Spleen (tissue), 11 donors: ENCODE measurements at regions not wholly inside any gene's neighbourhood (a gene's known extent, or its start where the extent isn't known, plus 50 kb on each side); places are given as distances from the start of the nearest gene placed in this dataset.
"Not testable (repeated sequence)": the region's sequence is repeated elsewhere in the genome, so short reads cannot be mapped to it uniquely, and the experiment has no call there.

Experiments
- DNase-seq: peaks from one replicate; pipeline ENCODE4 v3.0.0-alpha.2; 2020
- H3K27ac ChIP-seq, 8 donors: fragments of 200-600 bp; sonication (generic) in 7 of 8; 1 replicate in 4 of 8; 2 replicates in 4 of 8; pipeline versions ENCODE4 v1.5.0 to v1.8.0; 2016 to 2021; ENCODE audit warnings: inconsistent platforms in 4 of 8, mild to moderate bottlenecking in 4 of 8, moderate library complexity in 1 of 8
- H3K27me3 ChIP-seq, 7 donors: fragments of 200-600 bp; sonication (generic) in 6 of 7; replicated peaks in 1 of 7; 1 replicate in 4 of 7; 2 replicates in 3 of 7; pipeline versions ENCODE4 v1.5.0 to v1.8.0; 2016 to 2021; ENCODE audit warnings: inconsistent platforms in 3 of 7, mild to moderate bottlenecking in 1 of 7
- H3K36me3 ChIP-seq, 6 donors: fragments of 200-600 bp; sonication (generic) in 5 of 6; 1 replicate in 4 of 6; 2 replicates in 2 of 6; pipeline versions ENCODE4 v1.5.0 to v1.8.0; 2016 to 2021; ENCODE audit warnings: inconsistent platforms in 2 of 6
- H3K4me1 ChIP-seq, 6 donors: fragments of 200-600 bp; sonication (generic) in 5 of 6; 1 replicate in 3 of 6; 2 replicates in 3 of 6; pipeline versions ENCODE4 v1.5.0 to v1.8.0; 2016 to 2021; ENCODE audit warnings: inconsistent platforms in 3 of 6
- H3K4me3 ChIP-seq, 8 donors: fragments of 200-600 bp; sonication (generic) in 7 of 8; 1 replicate in 4 of 8; 2 replicates in 4 of 8; pipeline versions ENCODE4 v1.5.0 to v1.8.0; 2016 to 2021; ENCODE audit warnings: inconsistent platforms in 4 of 8, mild to moderate bottlenecking in 4 of 8, moderate library complexity in 2 of 8
- H3K9me3 ChIP-seq, 8 donors: fragments of 200-600 bp; sonication (generic) in 7 of 8; 1 replicate in 4 of 8; 2 replicates in 4 of 8; pipeline versions ENCODE4 v1.5.0 to v1.8.0; 2016 to 2021; ENCODE audit warnings: inconsistent platforms in 4 of 8
- POLR2A ChIP-seq, 3 donors: fragments of 450-650 bp; IDR thresholded peaks; one replicate each; pipeline ENCODE4 v1.5.1; 2017; ENCODE audit warnings: antibody characterized with exemption in 3 of 3, mild to moderate bottlenecking in 1 of 3
- POLR2AphosphoS5 ChIP-seq, 3 donors: sonication (generic); formaldehyde crosslinking; IDR thresholded peaks; one replicate each; pipeline ENCODE4 v1.5.1; 2017; ENCODE audit warnings: antibody characterized with exemption in 3 of 3
- WGBS, 5 donors: extraction: QIAGEN DNeasy Blood & Tissue Kit in 3 of 5; methylation state at CpG; one replicate each; pipeline versions ENCODE4 v1.1.5 to v1.1.7; 2013 to 2018; 5-methylcytosine and 5-hydroxymethylcytosine counted together
- intact Hi-C: fragments of 100-400 bp; cut with DNase I; formaldehyde crosslinking; loops from one replicate; pipeline ENCODE4 v1.15.0; 2023; ENCODE audit warnings: low total_unique reads
- TF ChIP-seq, protein P1 (sequence below), 11 experiments: fragments of 200-600 bp in 7 of 11; fragments of 450-650 bp in 4 of 11; sonication (generic) in 4 of 11; IDR thresholded peaks in 8 of 11; conservative IDR thresholded peaks in 3 of 11; 1 replicate in 7 of 11; 2 replicates in 4 of 11; pipeline versions ENCODE4 v1.4.0 to v1.8.0; 2016 to 2021; ENCODE audit warnings: antibody characterized with exemption in 11 of 11, inconsistent platforms in 4 of 11, mild to moderate bottlenecking in 1 of 11
- donor health status: healthy with polysubstance abuse.
- donor health status: DM: no; HTN: no; CAD: no; lungs with moderate emphysema.
- donor health status: DM: no; HTN: no; CAD: no.
- donor health status: Bipolar disorder and iron deficiency.
- donor health status: healthy.
- donor health status: DM: no; HTN: no; CAD: no.
- donor health status: DM: yes; HTN: yes; CAD: no.

DNA sequence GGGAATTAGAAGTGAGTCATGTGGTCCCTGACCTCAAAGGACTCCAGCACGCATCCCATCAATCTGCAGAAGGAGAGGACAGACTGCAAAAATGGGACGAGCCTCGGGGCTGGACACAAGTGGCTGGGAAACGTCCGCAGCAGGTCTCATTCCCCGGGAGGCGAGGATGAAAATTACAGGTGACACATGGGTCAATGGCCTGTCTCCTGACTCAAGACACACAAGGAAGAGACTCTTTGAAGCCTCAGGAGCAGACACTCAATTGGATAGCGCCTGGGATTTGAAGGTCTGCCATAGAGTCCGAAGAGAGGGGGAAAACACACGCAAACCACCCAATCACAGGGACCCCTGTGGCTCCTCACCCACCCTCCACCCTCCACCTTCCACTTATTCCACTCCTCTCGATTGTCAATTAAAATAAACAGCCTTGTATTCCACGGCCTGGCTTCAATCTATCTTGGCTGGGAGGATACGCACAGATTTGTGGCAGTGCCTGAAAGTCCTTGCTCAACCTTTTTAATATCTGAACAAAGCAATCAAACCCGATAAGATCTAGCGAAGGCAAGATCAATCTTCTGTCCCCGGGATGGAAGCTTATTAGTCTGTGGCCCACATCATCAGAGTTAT, 101.8 kb upstream of the CADM1 start:
- TF ChIP-seq, protein P1, sequence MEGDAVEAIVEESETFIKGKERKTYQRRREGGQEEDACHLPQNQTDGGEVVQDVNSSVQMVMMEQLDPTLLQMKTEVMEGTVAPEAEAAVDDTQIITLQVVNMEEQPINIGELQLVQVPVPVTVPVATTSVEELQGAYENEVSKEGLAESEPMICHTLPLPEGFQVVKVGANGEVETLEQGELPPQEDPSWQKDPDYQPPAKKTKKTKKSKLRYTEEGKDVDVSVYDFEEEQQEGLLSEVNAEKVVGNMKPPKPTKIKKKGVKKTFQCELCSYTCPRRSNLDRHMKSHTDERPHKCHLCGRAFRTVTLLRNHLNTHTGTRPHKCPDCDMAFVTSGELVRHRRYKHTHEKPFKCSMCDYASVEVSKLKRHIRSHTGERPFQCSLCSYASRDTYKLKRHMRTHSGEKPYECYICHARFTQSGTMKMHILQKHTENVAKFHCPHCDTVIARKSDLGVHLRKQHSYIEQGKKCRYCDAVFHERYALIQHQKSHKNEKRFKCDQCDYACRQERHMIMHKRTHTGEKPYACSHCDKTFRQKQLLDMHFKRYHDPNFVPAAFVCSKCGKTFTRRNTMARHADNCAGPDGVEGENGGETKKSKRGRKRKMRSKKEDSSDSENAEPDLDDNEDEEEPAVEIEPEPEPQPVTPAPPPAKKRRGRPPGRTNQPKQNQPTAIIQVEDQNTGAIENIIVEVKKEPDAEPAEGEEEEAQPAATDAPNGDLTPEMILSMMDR (IDR thresholded peaks at IDR 0.05 in 8 of 11, conservative IDR thresholded peaks at IDR 0.05 in 3 of 11), result no peak
- TF ChIP-seq POLR2AphosphoS5 (IDR thresholded peaks at IDR 0.05) (no peak), POLR2A (IDR thresholded peaks at IDR 0.05) (no peak)
- Histone ChIP-seq H3K27me3 (peaks cover 0 to 16% (median 0%) of the 10 kb centered on the region in 7 donors), H3K36me3 (no peaks in the 10 kb centered on the region), H3K4me1 (peaks cover 0 to 22% (median 9%) of the 10 kb centered on the region in 6 donors), H3K9me3 (no peaks in the 10 kb centered on the region), H3K4me3 (no peak overlapping the region), H3K27ac (no peak overlapping the region)
- WGBS, 5 donors, result 67 to 82% (median 77%) methylated on average over 16 of the region's 16 CpGs
- intact Hi-C loops, result no loop called here
- DNase-seq, result no peak

DNA sequence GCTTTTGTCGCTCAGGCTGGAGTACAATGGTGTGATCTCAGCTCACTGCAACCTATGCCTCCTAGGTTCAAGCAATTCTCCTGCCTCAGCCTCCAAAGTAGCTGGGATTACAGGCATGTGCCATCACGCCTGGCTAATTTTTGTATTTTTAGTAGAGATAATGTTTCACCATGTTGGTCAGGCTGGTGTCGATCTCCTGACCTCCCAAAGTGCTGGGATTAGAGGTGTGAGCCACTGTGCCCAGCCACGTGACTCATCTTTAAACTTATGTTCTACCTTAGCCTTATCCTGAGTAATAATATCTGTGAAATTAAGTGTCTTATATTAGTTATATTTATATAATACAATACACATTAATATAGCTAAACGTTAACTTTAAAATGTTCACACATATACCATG, 101.2 kb upstream of the CADM1 start:
- H3K9me3 ChIP-seq, H3K36me3 ChIP-seq, intact Hi-C loops, DNase-seq, H3K27ac ChIP-seq, H3K4me3 ChIP-seq: not testable (repeated sequence)
- peaks cover 0 to 22% (median 9%) of the 10 kb centered on the region in 6 donors for H3K4me1 ChIP-seq
- H3K27me3 ChIP-seq, result peaks cover 0 to 16% (median 0%) of the 10 kb centered on the region in 7 donors
- WGBS, 5 donors, result 83 to 96% (median 85%) methylated on average over 5 of the region's 5 CpGs

DNA sequence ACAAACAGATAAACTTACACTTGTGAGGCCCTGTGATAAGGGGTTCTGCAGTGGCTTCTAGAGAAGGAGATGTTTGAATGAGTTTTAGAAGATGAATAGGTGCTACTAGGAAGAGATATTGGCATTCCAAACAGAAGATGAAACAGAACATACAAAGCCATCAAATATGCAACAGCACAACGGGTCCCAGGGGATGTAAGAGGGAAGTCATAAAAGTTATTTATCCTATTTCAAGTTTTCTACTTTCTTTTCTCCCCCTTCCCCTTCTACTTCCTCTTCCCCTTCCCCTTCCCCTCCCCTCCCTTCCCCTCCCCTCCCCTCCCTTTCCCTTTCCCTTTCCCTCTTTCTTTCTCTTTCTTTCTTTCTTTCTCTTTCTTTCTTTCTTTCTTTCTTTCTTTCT, 94.9 kb upstream of the CADM1 start:
- intact Hi-C loops, result no loop called here
- Histone ChIP-seq H3K36me3 (no peaks in the 10 kb centered on the region), H3K4me3 (no peak overlapping the region), H3K27ac (no peak overlapping the region), H3K4me1 (no peaks in the 10 kb centered on the region), H3K27me3 (no peaks in the 10 kb centered on the region), H3K9me3 (peaks cover 0 to 6% (median 0%) of the 10 kb centered on the region in 8 donors)
- no peak for TF ChIP-seq POLR2AphosphoS5 (IDR thresholded peaks at IDR 0.05)
- TF ChIP-seq POLR2A (IDR thresholded peaks at IDR 0.05), result no peak
- TF ChIP-seq, protein P1 (IDR thresholded peaks at IDR 0.05 in 8 of 11, conservative IDR thresholded peaks at IDR 0.05 in 3 of 11), result no peak
- no peak for DNase-seq
- WGBS, 5 donors, result 43 to 60% (median 54%) methylated on average over 1 of the region's 1 CpG

DNA sequence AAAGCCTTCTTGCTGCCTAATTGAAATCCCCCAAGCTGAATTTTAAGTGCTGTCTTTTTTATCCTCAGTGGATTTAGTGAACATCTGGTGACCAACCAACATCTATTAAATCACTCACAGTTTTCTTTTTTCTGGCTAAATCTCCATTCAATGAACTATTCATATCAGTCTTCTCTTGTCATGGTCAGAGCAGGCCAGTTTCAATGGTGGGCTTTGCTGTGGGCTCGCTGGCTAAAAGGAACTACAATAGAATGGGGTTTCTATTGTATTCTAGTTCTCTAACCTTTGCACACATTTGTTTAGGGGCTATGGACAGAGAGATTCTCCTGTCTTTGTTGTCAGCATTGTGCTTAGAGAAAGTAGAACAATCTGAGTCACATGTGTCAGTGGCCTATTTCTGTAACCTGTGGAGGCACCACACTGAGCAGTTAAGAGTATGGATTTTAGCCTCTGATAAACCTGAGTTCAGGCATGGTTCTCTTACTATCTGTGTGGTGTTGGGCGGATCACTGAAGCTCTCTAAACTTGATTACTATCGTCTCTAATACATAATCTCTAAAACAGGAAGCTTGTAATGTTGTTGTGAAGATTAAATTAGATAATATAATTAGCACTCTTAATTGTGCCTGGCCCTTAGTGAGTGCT, 94.2 kb upstream of the CADM1 start:
- Histone ChIP-seq H3K27me3 (no peaks in the 10 kb centered on the region), H3K4me1 (no peaks in the 10 kb centered on the region), H3K9me3 (peaks cover 0 to 6% (median 0%) of the 10 kb centered on the region in 8 donors), H3K36me3 (no peaks in the 10 kb centered on the region), H3K4me3 (no peak overlapping the region), H3K27ac (no peak overlapping the region)
- no peak for DNase-seq
- intact Hi-C loops, result no loop called here
- no peak for TF ChIP-seq POLR2A (IDR thresholded peaks at IDR 0.05)
- no peak for TF ChIP-seq POLR2AphosphoS5 (IDR thresholded peaks at IDR 0.05)
- TF ChIP-seq, protein P1 (IDR thresholded peaks at IDR 0.05 in 8 of 11, conservative IDR thresholded peaks at IDR 0.05 in 3 of 11), result no peak
- 82 to 85% (median 84%) methylated on average over 3 of the region's 3 CpGs for WGBS, 5 donors
